Uterus (tissue), 3 donors: ENCODE measurements at regions not wholly inside any gene's neighbourhood (a gene's known extent, or its start where the extent isn't known, plus 50 kb on each side); places are given as distances from the start of the nearest gene placed in this dataset.
A peak's percentile ranks its signal among the peaks of the same experiment; 100 is the strongest.

Experiments used
- DNase-seq, 2 donors: peaks; one replicate each; pipeline ENCODE4 v3.0.0-alpha.2; 2019 to 2020
- H3K27ac ChIP-seq, 2 donors: fragments of 200-600 bp; sonication (generic); 1 replicate in 1 of 2; 2 replicates in 1 of 2; pipeline ENCODE4 v1.5.1; 2016 to 2018
- H3K27me3 ChIP-seq, 2 donors: fragments of 200-600 bp; sonication (generic); one replicate each; pipeline ENCODE4 v1.5.1; 2018 to 2019; ENCODE audit warnings: control low read depth in 1 of 2
- H3K36me3 ChIP-seq, 2 donors: fragments of 200-600 bp; sonication (generic); one replicate each; pipeline ENCODE4 v1.5.1; 2019; ENCODE audit warnings: control low read depth in 1 of 2
- H3K4me1 ChIP-seq, 2 donors: fragments of 200-600 bp; sonication (generic); one replicate each; pipeline ENCODE4 v1.5.1; 2018 to 2019; ENCODE audit warnings: control low read depth in 1 of 2
- H3K4me3 ChIP-seq, 2 donors: fragments of 200-600 bp; sonication (generic); 1 replicate in 1 of 2; 2 replicates in 1 of 2; pipeline ENCODE4 v1.5.1; 2018 to 2019; ENCODE audit warnings: mild to moderate bottlenecking in 1 of 2
- H3K9me3 ChIP-seq, 2 donors: fragments of 200-600 bp; sonication (generic); one replicate each; pipeline ENCODE4 v1.5.1; 2019; ENCODE audit warnings: control low read depth in 1 of 2
- CTCF ChIP-seq, 4 experiments: fragments of 200-600 bp in 2 of 4; fragments of 450-650 bp in 2 of 4; sonication (generic) in 2 of 4; IDR thresholded peaks; one replicate each; pipeline ENCODE4 v1.5.1; 2016 to 2019; ENCODE audit warnings: antibody characterized with exemption in 4 of 4, mild to moderate bottlenecking in 2 of 4, moderate library complexity in 1 of 4
- POLR2A ChIP-seq, 2 donors: fragments of 450-650 bp; IDR thresholded peaks; one replicate each; pipeline ENCODE4 v1.6.1; 2016; ENCODE audit warnings: antibody characterized with exemption in 2 of 2, mild to moderate bottlenecking in 1 of 2, moderate library complexity in 1 of 2
- intact Hi-C: fragments of 100-400 bp; cut with DNase I; formaldehyde crosslinking; loops from one replicate; pipeline ENCODE4 v1.15.1; 2023; ENCODE audit warnings: low total_unique reads
- donor health status: DM: yes; HTN: yes; CAD: no.

- Histone ChIP-seq H3K9me3 (no peaks in the 10 kb centered on the region), H3K27ac (no peak overlapping the region), H3K4me1 (no peaks in the 10 kb centered on the region), H3K4me3 (no peak overlapping the region), H3K27me3 (no peaks in the 10 kb centered on the region), H3K36me3 (no peaks in the 10 kb centered on the region)
- no peak for DNase-seq
- intact Hi-C loops, result no loop called here
- TF ChIP-seq POLR2A (IDR thresholded peaks at IDR 0.05) (no peak), CTCF (IDR thresholded peaks at IDR 0.05) (no peak)
Measured at GRCh38 chr6:3510617-3511016, 53.8 kb upstream of the SLC22A23 start.

- Histone ChIP-seq H3K27me3 (no peaks in the 10 kb centered on the region), H3K27ac (no peak overlapping the region), H3K36me3 (no peaks in the 10 kb centered on the region), H3K4me1 (no peaks in the 10 kb centered on the region), H3K9me3 (no peaks in the 10 kb centered on the region), H3K4me3 (no peak overlapping the region)
- DNase-seq, result no peak
- TF ChIP-seq POLR2A (IDR thresholded peaks at IDR 0.05) (no peak), CTCF (IDR thresholded peaks at IDR 0.05) (no peak)
- intact Hi-C loops, result no loop called here
Measured at GRCh38 chr6:3510178-3510577, 53.3 kb upstream of the SLC22A23 start.

- no peak overlapping the region for H3K4me3 ChIP-seq
- H3K4me1 ChIP-seq, result no peaks in the 10 kb centered on the region
- H3K27ac ChIP-seq, result no peak overlapping the region
- H3K9me3 ChIP-seq, result no peaks in the 10 kb centered on the region
- no peak for TF ChIP-seq CTCF (IDR thresholded peaks at IDR 0.05)
- TF ChIP-seq POLR2A (IDR thresholded peaks at IDR 0.05), result no peak
- intact Hi-C loops, result no loop called here
- no peaks in the 10 kb centered on the region for H3K36me3 ChIP-seq
- DNase-seq, result no peak
- H3K27me3 ChIP-seq, result no peaks in the 10 kb centered on the region
Measured at GRCh38 chr6:3509336-3509735, 52.5 kb upstream of the SLC22A23 start.

- peak overlapping the region in 1 of 2 donors; percentile 6 for H3K27ac ChIP-seq
- no peak for DNase-seq
- no peaks in the 10 kb centered on the region for H3K36me3 ChIP-seq
- intact Hi-C loops, result no loop called here
- H3K4me3 ChIP-seq, result no peak overlapping the region
- no peaks in the 10 kb centered on the region for H3K27me3 ChIP-seq
- H3K9me3 ChIP-seq, result no peaks in the 10 kb centered on the region
- H3K4me1 ChIP-seq, result no peaks in the 10 kb centered on the region
- no peak for TF ChIP-seq POLR2A (IDR thresholded peaks at IDR 0.05)
- no peak for TF ChIP-seq CTCF (IDR thresholded peaks at IDR 0.05)
Measured at GRCh38 chr6:3506751-3507383, 50.0 kb upstream of the SLC22A23 start.
